Loucy (cell line): ENCODE measurements at regions not wholly inside any gene's neighbourhood (a gene's known extent, or its start where the extent isn't known, plus 50 kb on each side); places are given as distances from the start of the nearest gene placed in this dataset.

Experiments
- H2AFZ ChIP-seq: fragments of 200-600 bp; sonication (generic); 2 replicates; pipeline ENCODE4 v1.6.0; 2016; ENCODE audit warnings: antibody characterized with exemption, mild to moderate bottlenecking, low read length, moderate library complexity
- H3F3A ChIP-seq: fragments of 200-600 bp; 2 replicates; pipeline ENCODE4 v1.6.0; 2016; ENCODE audit warnings: antibody characterized with exemption, low read depth, mild to moderate bottlenecking
- H3K27me3 ChIP-seq: fragments of 200-600 bp; sonication (generic); 2 replicates; pipeline ENCODE4 v1.6.1; 2014; ENCODE audit warnings: low read length, mild to moderate bottlenecking; ENCODE audit not compliant: insufficient read depth, poor library complexity, severe bottlenecking
- H3K36me3 ChIP-seq: fragments of 200-600 bp; sonication (generic); 2 replicates; pipeline ENCODE4 v1.6.1; 2016; ENCODE audit warnings: low read length; ENCODE audit not compliant: insufficient read depth
- H3K4me1 ChIP-seq: fragments of 200-600 bp; sonication (generic); 2 replicates; pipeline ENCODE4 v1.5.1; 2014; ENCODE audit warnings: low read length, mild to moderate bottlenecking; ENCODE audit not compliant: insufficient read depth, poor library complexity, severe bottlenecking
- H3K4me2 ChIP-seq: fragments of 200-600 bp; sonication (generic); 2 replicates; pipeline ENCODE4 v1.6.0; 2014; ENCODE audit warnings: antibody characterized with exemption, low read length, low read depth, mild to moderate bottlenecking; ENCODE audit not compliant: poor library complexity, severe bottlenecking
- H3K4me3 ChIP-seq: fragments of 200-600 bp; sonication (generic); 2 replicates; pipeline ENCODE4 v1.5.1; 2014; ENCODE audit warnings: low read length, mild to moderate bottlenecking, mixed read lengths; ENCODE audit not compliant: poor library complexity, severe bottlenecking
- H3K79me2 ChIP-seq: fragments of 200-600 bp; sonication (generic); 2 replicates; pipeline ENCODE4 v1.6.1; 2014; ENCODE audit warnings: low read length; ENCODE audit not compliant: insufficient read depth
- H3K9ac ChIP-seq: fragments of 200-600 bp; sonication (generic); 2 replicates; pipeline ENCODE4 v1.6.0; 2014; ENCODE audit warnings: mild to moderate bottlenecking, low read depth, low read length, moderate library complexity; ENCODE audit not compliant: poor library complexity, severe bottlenecking
- H3K9me2 ChIP-seq: fragments of 200-600 bp; sonication (generic); replicated peaks from 2 replicates; pipeline ENCODE4 v1.6.1; 2016; ENCODE audit warnings: low read depth, low read length, mixed read lengths
- H3K9me3 ChIP-seq: fragments of 200-600 bp; sonication (generic); 2 replicates; pipeline ENCODE4 v1.6.1; 2014; ENCODE audit warnings: mild to moderate bottlenecking, antibody characterized with exemption, low read length, low read depth; ENCODE audit not compliant: insufficient read depth
- H4K20me1 ChIP-seq: fragments of 200-600 bp; sonication (generic); 2 replicates; pipeline ENCODE4 v1.6.0; 2014; ENCODE audit warnings: antibody characterized with exemption, low read length, mild to moderate bottlenecking; ENCODE audit not compliant: insufficient read depth, poor library complexity, severe bottlenecking
- CTCF ChIP-seq: fragments of 200-600 bp; sonication (generic); conservative IDR thresholded peaks from 2 replicates; pipeline ENCODE4 v1.5.1; 2014; ENCODE audit warnings: mild to moderate bottlenecking, antibody characterized with exemption, low read length
- EZH2phosphoT487 ChIP-seq: fragments of 200-600 bp; IDR thresholded peaks from 2 replicates; pipeline ENCODE4 v1.6.1; 2018; ENCODE audit warnings: antibody characterized with exemption, mild to moderate bottlenecking, moderate library complexity, borderline replicate concordance

DNA sequence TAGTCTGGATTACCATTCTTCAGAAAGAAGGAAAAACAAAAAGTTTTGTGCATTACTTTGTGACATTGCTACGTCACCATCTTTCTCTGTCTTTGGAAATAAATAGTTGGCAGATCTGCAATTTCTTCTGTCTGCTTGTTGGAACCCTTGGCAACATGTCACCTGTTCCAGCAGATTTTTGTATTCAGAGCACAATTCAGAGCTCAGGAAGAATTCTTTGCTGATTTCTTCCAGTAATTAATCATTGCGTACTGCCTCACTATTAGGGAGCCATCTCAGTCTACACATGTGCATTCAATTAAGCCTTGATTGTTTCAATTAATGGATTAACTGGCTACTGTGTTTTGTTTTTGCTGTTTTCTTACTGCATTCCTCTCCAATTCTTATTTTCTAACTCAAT lies 467.2 kb downstream of the CDH8 start:
- no peaks in the 10 kb centered on the region for H3K36me3 ChIP-seq
- H3K4me3 ChIP-seq, result no peak overlapping the region
- H3K9me3 ChIP-seq, result no peaks in the 10 kb centered on the region
- no peak overlapping the region for H2AFZ ChIP-seq
- H4K20me1 ChIP-seq, result no peaks in the 10 kb centered on the region
- no peaks in the 10 kb centered on the region for H3K27me3 ChIP-seq
- H3K4me2 ChIP-seq, result no peak overlapping the region
- no peak overlapping the region for H3K9ac ChIP-seq
- no peaks in the 10 kb centered on the region for H3K79me2 ChIP-seq
- H3F3A ChIP-seq, result no peaks in the 10 kb centered on the region
- TF ChIP-seq EZH2phosphoT487 (no peak), CTCF (no peak)
- no peaks in the 10 kb centered on the region for H3K9me2 ChIP-seq
- H3K4me1 ChIP-seq, result no peaks in the 10 kb centered on the region

- H3K27me3 ChIP-seq, result no peaks in the 10 kb centered on the region
- H3K4me2 ChIP-seq, result no peak overlapping the region
- H4K20me1 ChIP-seq, result no peaks in the 10 kb centered on the region
- no peaks in the 10 kb centered on the region for H3K36me3 ChIP-seq
- H3K4me3 ChIP-seq, result no peak overlapping the region
- H3K9me3 ChIP-seq, result no peaks in the 10 kb centered on the region
- H3K4me1 ChIP-seq, result no peaks in the 10 kb centered on the region
- no peaks in the 10 kb centered on the region for H3K79me2 ChIP-seq
- H3K9ac ChIP-seq, result no peak overlapping the region
- TF ChIP-seq CTCF (no peak), EZH2phosphoT487 (no peak)
- H3K9me2 ChIP-seq, result no peaks in the 10 kb centered on the region
- no peaks in the 10 kb centered on the region for H3F3A ChIP-seq
- H2AFZ ChIP-seq, result no peak overlapping the region
Measured at GRCh38 chr16:61564716-61565115, 471.5 kb downstream of the CDH8 start.

GRCh38 chr16:61555718-61556441 lies 480.4 kb downstream of the CDH8 start:
- Histone ChIP-seq H3K36me3 (no peaks in the 10 kb centered on the region), H3K9me3 (no peaks in the 10 kb centered on the region), H3K9me2 (no peaks in the 10 kb centered on the region), H4K20me1 (no peaks in the 10 kb centered on the region), H3K4me3 (no peak overlapping the region), H3K79me2 (no peaks in the 10 kb centered on the region), H3K4me2 (no peak overlapping the region), H3K9ac (no peak overlapping the region), H3K4me1 (no peaks in the 10 kb centered on the region), H3K27me3 (no peaks in the 10 kb centered on the region), H3F3A (no peaks in the 10 kb centered on the region), H2AFZ (no peak overlapping the region)
- TF ChIP-seq CTCF (no peak), EZH2phosphoT487 (no peak)
